H9 (cell line): ENCODE measurements at regions not wholly inside any gene's neighbourhood (a gene's known extent, or its start where the extent isn't known, plus 50 kb on each side); places are given as distances from the start of the nearest gene placed in this dataset.

Source experiments
- DNase-seq: peaks from one replicate; pipeline ENCODE4 v3.0.0-alpha.2; 2017
- H2AFZ ChIP-seq: one replicate; pipeline ENCODE4 v1.6.1; 2013; ENCODE audit warnings: mild to moderate bottlenecking, low read length, control low read depth, moderate library complexity
- H2AK5ac ChIP-seq: 2 replicates; pipeline ENCODE4 v1.6.1; 2013; ENCODE audit warnings: low read length, control low read depth, mixed read lengths; ENCODE audit not compliant: insufficient read length
- H2BK120ac ChIP-seq: one replicate; pipeline ENCODE4 v1.6.1; 2013; ENCODE audit warnings: low read depth, mild to moderate bottlenecking, low read length, control low read depth, inconsistent platforms; ENCODE audit not compliant: poor library complexity, severe bottlenecking
- H2BK12ac ChIP-seq: 2 replicates; pipeline ENCODE4 v1.6.1; 2013; ENCODE audit warnings: low read length, control low read depth, mixed read lengths, low read depth; ENCODE audit not compliant: insufficient read length
- H2BK15ac ChIP-seq: 2 replicates; pipeline ENCODE4 v1.6.1; 2013; ENCODE audit warnings: low read depth, low read length, control low read depth
- H2BK20ac ChIP-seq: one replicate; pipeline ENCODE4 v1.6.1; 2013; ENCODE audit warnings: low read depth, mild to moderate bottlenecking, low read length, control low read depth, inconsistent platforms; ENCODE audit not compliant: poor library complexity, severe bottlenecking
- H2BK5ac ChIP-seq: 2 replicates; pipeline ENCODE4 v1.6.1; 2013; ENCODE audit warnings: low read length, control low read depth, mixed read lengths; ENCODE audit not compliant: insufficient read length
- H3K14ac ChIP-seq: 2 replicates; pipeline ENCODE4 v1.6.1; 2013; ENCODE audit warnings: low read length, control low read depth; ENCODE audit not compliant: insufficient read depth
- H3K18ac ChIP-seq: 2 replicates; pipeline ENCODE4 v1.6.1; 2013; ENCODE audit warnings: low read depth, mild to moderate bottlenecking, mixed read lengths, low read length, control low read depth; ENCODE audit not compliant: insufficient read length
- H3K23ac ChIP-seq: 2 replicates; pipeline ENCODE4 v1.6.1; 2013; ENCODE audit warnings: low read length, control low read depth, mixed read lengths, low read depth; ENCODE audit not compliant: insufficient read length
- H3K23me2 ChIP-seq: 2 replicates; pipeline ENCODE4 v1.6.1; 2013; ENCODE audit warnings: low read depth, mild to moderate bottlenecking, mixed read lengths, low read length, control low read depth; ENCODE audit not compliant: insufficient read length, poor library complexity, severe bottlenecking
- H3K27ac ChIP-seq: 2 replicates; pipeline ENCODE4 v1.5.1; 2013; ENCODE audit warnings: low read length, control low read depth, mixed read lengths, low read depth; ENCODE audit not compliant: insufficient read length
- H3K27me3 ChIP-seq: 2 replicates; pipeline ENCODE4 v1.6.1; 2013; ENCODE audit warnings: low read length, control low read depth, inconsistent platforms; ENCODE audit not compliant: insufficient read depth
- H3K4ac ChIP-seq: 2 replicates; pipeline ENCODE4 v1.6.1; 2013; ENCODE audit warnings: low read depth, mild to moderate bottlenecking, control low read depth, inconsistent platforms, low read length, moderate library complexity
- H3K4me1 ChIP-seq: 2 replicates; pipeline ENCODE4 v1.6.1; 2013; ENCODE audit warnings: low read length, control low read depth, inconsistent platforms; ENCODE audit not compliant: insufficient read depth
- H3K4me2 ChIP-seq: 2 replicates; pipeline ENCODE4 v1.6.1; 2013; ENCODE audit warnings: low read length, control low read depth, mixed read lengths; ENCODE audit not compliant: insufficient read length, insufficient read depth
- H3K56ac ChIP-seq: 2 replicates; pipeline ENCODE4 v1.6.1; 2013; ENCODE audit warnings: low read depth, mild to moderate bottlenecking, mixed read lengths, low read length, control low read depth; ENCODE audit not compliant: insufficient read length
- H3K79me1 ChIP-seq: 2 replicates; pipeline ENCODE4 v1.6.1; 2013; ENCODE audit warnings: low read depth, mild to moderate bottlenecking, moderate library complexity, low read length, control low read depth, inconsistent platforms; ENCODE audit not compliant: insufficient read depth, poor library complexity, severe bottlenecking
- H3K79me2 ChIP-seq: 2 replicates; pipeline ENCODE4 v1.6.1; 2013; ENCODE audit warnings: low read length, control low read depth, inconsistent platforms; ENCODE audit not compliant: insufficient read depth
- H3K9ac ChIP-seq: 2 replicates; pipeline ENCODE4 v1.6.1; 2013; ENCODE audit warnings: low read length, control low read depth, mixed read lengths; ENCODE audit not compliant: insufficient read length; ENCODE audit errors: extremely low read depth
- H3K9me3 ChIP-seq: one replicate; pipeline ENCODE4 v1.6.1; 2013; ENCODE audit warnings: low read depth, low read length, inconsistent platforms; ENCODE audit not compliant: control insufficient read depth
- H3T11ph ChIP-seq: one replicate; pipeline ENCODE4 v1.6.1; 2013; ENCODE audit warnings: mild to moderate bottlenecking, low read length, control low read depth, inconsistent platforms
- H4K20me1 ChIP-seq: one replicate; pipeline ENCODE4 v1.6.1; 2013; ENCODE audit not compliant: control insufficient read depth, insufficient read length, insufficient read depth
- H4K5ac ChIP-seq: 2 replicates; pipeline ENCODE4 v1.6.1; 2013; ENCODE audit warnings: low read depth, mild to moderate bottlenecking, mixed read lengths, low read length, control low read depth; ENCODE audit not compliant: insufficient read length
- H4K8ac ChIP-seq: replicated peaks from 2 replicates; pipeline ENCODE4 v1.6.1; 2013; ENCODE audit warnings: low read length, control low read depth, mixed read lengths, low read depth; ENCODE audit not compliant: insufficient read length
- H4K91ac ChIP-seq: 2 replicates; pipeline ENCODE4 v1.6.1; 2013; ENCODE audit warnings: low read depth, mild to moderate bottlenecking, moderate library complexity, mixed read lengths, low read length, control low read depth; ENCODE audit not compliant: insufficient read length
- H3K27ac Mint-ChIP-seq, 3 experiments: 2 replicates in 2 of 3; 3 replicates in 1 of 3; pipeline ENCODE4 v1.8.0; 2020 to 2021; ENCODE audit warnings: mixed read lengths in 3 of 3, mild to moderate bottlenecking in 1 of 3, moderate library complexity in 1 of 3
- H3K27me3 Mint-ChIP-seq: 2 replicates; pipeline ENCODE4 v1.8.0; 2021; ENCODE audit warnings: low read depth, mild to moderate bottlenecking, moderate library complexity, mixed read lengths
- H3K36me3 Mint-ChIP-seq, 3 experiments: 2 replicates in 2 of 3; 3 replicates in 1 of 3; pipeline ENCODE4 v1.8.0; 2020 to 2021; ENCODE audit warnings: low read depth in 3 of 3, mixed read lengths in 3 of 3; ENCODE audit not compliant: insufficient read depth in 1 of 3
- H3K4me1 Mint-ChIP-seq, 2 experiments: 2 replicates each; pipeline ENCODE4 v1.8.0; 2020; ENCODE audit warnings: mixed read lengths in 2 of 2
- H3K4me3 Mint-ChIP-seq, 2 experiments: 2 replicates in 1 of 2; 3 replicates in 1 of 2; pipeline ENCODE4 v1.8.0; 2020 to 2021; ENCODE audit warnings: mild to moderate bottlenecking in 2 of 2, mixed read lengths in 2 of 2, moderate library complexity in 1 of 2
- H3K9me3 Mint-ChIP-seq, 2 experiments: 2 replicates in 1 of 2; 3 replicates in 1 of 2; pipeline ENCODE4 v1.8.0; 2020; ENCODE audit warnings: mild to moderate bottlenecking in 2 of 2, mixed read lengths in 2 of 2, moderate library complexity in 1 of 2
- WGBS: extraction: QIAGEN DNeasy Blood & Tissue Kit; methylation state at CpG from one replicate; pipeline ENCODE4 v1.1.7; 2013; ENCODE audit warnings: missing lambda C conversion rate, low lambda C conversion rate, mixed read lengths; ENCODE audit not compliant: insufficient read length; ENCODE audit errors: extremely low coverage; 5-methylcytosine and 5-hydroxymethylcytosine counted together
- TF ChIP-seq, protein P1 (sequence below): fragments of 200-600 bp; sonication (generic); conservative IDR thresholded peaks from 3 replicates; pipeline ENCODE4 v1.8.0; 2021; ENCODE audit warnings: antibody characterized with exemption, mild to moderate bottlenecking

DNA sequence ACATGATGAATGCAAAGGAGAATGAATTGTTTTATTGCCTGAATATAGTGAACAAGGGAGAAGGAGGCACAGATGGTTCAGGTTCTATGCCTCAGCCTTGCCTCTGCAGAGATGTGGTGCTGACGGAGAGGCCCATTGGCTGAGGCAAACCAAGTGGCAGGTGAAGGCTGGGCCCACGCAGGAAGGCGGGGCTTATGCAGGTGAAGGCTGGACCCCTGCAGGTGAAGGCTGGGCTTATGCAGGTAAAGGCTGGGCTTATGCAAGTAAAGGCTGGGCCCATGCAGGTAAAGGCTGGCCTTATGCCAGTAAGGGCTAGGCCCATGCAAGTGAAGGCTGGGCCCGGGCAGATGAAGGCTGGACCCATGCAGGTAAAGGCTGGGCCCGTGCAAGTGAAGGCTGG lies 414.7 kb downstream of the LRATD1 start:
- H2BK12ac ChIP-seq, result no peak overlapping the region
- no peak overlapping the region for H3K4ac ChIP-seq
- no peak overlapping the region for H3K27ac Mint-ChIP-seq
- no peaks in the 10 kb centered on the region for H3K23me2 ChIP-seq
- no peak overlapping the region for H2AFZ ChIP-seq
- H3K9ac ChIP-seq, result no peak overlapping the region
- DNase-seq, result peak; percentile 76
- H3K4me1 ChIP-seq, result peaks cover 14% of the 10 kb centered on the region; the same call in 1 of the 2 replicates
- H4K20me1 ChIP-seq, result no peaks in the 10 kb centered on the region
- H3K27me3 ChIP-seq, result no peaks in the 10 kb centered on the region
- no peaks in the 10 kb centered on the region for H3K9me3 ChIP-seq
- no CpG with 5 or more reads among the region's 5 CpGs for WGBS
- no peak overlapping the region for H3T11ph ChIP-seq
- no peaks in the 10 kb centered on the region for H3K36me3 Mint-ChIP-seq
- TF ChIP-seq, protein P1, sequence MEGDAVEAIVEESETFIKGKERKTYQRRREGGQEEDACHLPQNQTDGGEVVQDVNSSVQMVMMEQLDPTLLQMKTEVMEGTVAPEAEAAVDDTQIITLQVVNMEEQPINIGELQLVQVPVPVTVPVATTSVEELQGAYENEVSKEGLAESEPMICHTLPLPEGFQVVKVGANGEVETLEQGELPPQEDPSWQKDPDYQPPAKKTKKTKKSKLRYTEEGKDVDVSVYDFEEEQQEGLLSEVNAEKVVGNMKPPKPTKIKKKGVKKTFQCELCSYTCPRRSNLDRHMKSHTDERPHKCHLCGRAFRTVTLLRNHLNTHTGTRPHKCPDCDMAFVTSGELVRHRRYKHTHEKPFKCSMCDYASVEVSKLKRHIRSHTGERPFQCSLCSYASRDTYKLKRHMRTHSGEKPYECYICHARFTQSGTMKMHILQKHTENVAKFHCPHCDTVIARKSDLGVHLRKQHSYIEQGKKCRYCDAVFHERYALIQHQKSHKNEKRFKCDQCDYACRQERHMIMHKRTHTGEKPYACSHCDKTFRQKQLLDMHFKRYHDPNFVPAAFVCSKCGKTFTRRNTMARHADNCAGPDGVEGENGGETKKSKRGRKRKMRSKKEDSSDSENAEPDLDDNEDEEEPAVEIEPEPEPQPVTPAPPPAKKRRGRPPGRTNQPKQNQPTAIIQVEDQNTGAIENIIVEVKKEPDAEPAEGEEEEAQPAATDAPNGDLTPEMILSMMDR, result no peak
- H3K27ac ChIP-seq, result no peak overlapping the region
- H2BK20ac ChIP-seq, result no peak overlapping the region
- no peak overlapping the region for H2BK120ac ChIP-seq
- H4K91ac ChIP-seq, result no peak overlapping the region
- no peak overlapping the region for H3K23ac ChIP-seq
- H2BK5ac ChIP-seq, result no peak overlapping the region
- no peaks in the 10 kb centered on the region for H3K9me3 Mint-ChIP-seq
- no peak overlapping the region for H2BK15ac ChIP-seq
- H2AK5ac ChIP-seq, result no peak overlapping the region
- H3K4me3 Mint-ChIP-seq, result no peak overlapping the region
- no peak overlapping the region for H4K5ac ChIP-seq
- H3K4me1 Mint-ChIP-seq, result peaks cover 53 to 56% of the 10 kb centered on the region in 2 experiments
- no peaks in the 10 kb centered on the region for H3K79me2 ChIP-seq
- H3K18ac ChIP-seq, result no peak overlapping the region
- no peaks in the 10 kb centered on the region; the same call in 1 of the 2 replicates for H3K27me3 Mint-ChIP-seq
- no peak overlapping the region for H3K14ac ChIP-seq
- H3K4me2 ChIP-seq, result no peak overlapping the region
- no peak overlapping the region for H4K8ac ChIP-seq
- H3K56ac ChIP-seq, result no peak overlapping the region
- no peaks in the 10 kb centered on the region for H3K79me1 ChIP-seq
